ENCODE measurements at regions not wholly inside any gene's neighbourhood (a gene's known extent, or its start where the extent isn't known, plus 50 kb on each side); places are given as distances from the start of the nearest gene placed in this dataset.
"Not testable (repeated sequence)": the region's sequence is repeated elsewhere in the genome, so short reads cannot be mapped to it uniquely, and the experiment has no call there.

DNA sequence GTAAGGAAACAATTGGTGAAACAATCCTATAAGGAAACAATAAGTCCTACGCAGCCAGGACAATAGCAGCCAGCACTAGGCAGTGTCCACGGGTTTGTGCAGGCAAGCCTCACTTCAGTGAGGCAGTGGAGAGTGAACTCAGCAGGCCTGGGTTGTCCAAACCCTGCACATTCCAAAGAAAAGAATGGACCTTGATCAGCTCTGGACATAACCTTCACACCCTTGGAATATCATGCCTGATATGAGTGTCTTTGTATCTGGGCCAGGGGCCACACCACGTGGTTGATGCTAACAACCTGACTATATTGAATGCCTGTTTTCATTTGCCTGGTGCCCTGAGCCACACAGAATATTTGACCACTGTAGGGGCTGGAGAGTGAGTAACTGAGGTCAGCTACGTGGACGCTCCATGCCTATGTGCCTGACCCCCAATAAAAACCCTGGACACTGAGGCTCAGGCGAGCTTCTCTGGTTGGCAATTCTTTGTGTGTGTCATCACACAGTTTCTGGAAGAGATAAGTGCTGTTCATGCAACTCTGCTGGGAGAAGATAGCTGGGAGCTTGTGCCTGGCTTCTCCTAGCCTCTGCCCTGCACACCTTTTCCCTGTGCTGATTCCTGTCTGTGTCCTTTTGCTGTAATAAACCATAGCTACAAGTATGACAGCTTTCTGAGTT lies 81.4 kb upstream of the NCOR2 start:
- DNase-seq = no peak

GRCh38 chr12:124647316-124647715 lies 79.9 kb upstream of the NCOR2 start:
- DNase-seq = no peak

- DNase-seq = no peak
Measured at GRCh38 chr12:124646385-124647230, 79.2 kb upstream of the NCOR2 start.

- no peak for DNase-seq
Measured at GRCh38 chr12:124645530-124646244, 78.3 kb upstream of the NCOR2 start.

GRCh38 chr12:124643768-124644167 lies 76.4 kb upstream of the NCOR2 start:
- DNase-seq = not testable (repeated sequence)

GRCh38 chr12:124642105-124642504 lies 74.7 kb upstream of the NCOR2 start:
- no peak for DNase-seq

DNA sequence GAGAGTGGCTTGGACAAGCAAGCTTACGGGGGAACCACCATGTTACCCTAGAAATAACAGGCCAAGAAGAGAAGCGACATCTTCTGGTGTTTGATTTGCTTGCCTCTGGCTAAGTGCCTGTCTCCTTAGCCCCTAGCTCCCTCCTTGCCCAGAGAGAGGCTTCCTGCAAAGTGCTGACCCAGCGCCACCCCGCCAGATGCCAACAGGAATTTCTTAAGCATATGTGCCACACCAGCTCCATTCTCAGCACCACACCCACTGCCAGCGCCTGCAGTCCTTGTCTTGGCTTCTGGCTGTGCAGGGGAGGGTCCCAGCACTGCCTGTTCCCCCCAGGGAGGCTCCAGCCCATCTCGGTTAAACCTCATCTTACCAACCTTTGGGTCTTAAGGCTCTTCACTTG lies 74.2 kb upstream of the NCOR2 start:
- no peak for DNase-seq

DNA sequence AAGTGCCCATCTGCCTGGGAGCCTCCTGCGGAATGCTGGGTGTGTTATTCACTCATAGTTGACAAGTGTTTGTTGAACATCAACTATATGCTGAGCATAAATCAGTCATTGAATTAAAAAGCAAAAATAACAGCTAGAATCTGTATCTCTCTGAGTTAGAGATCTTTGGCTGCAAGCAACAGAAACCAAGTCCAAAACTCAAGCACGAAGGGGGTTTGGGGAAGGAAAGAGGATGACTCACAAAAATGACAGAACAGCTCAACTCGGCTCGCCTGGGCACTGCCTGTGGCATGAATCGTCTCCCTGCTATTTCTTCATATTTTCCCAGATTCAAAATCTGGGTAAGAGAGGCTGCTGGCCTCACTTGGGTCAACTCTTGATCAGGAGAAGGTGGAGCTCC lies 72.6 kb upstream of the NCOR2 start:
- no peak for DNase-seq

- DNase-seq = no peak
Measured at GRCh38 chr12:124639122-124639806, 71.9 kb upstream of the NCOR2 start.

- DNase-seq = no peak
Measured at GRCh38 chr12:124637581-124637981, 70.2 kb upstream of the NCOR2 start.

DNA sequence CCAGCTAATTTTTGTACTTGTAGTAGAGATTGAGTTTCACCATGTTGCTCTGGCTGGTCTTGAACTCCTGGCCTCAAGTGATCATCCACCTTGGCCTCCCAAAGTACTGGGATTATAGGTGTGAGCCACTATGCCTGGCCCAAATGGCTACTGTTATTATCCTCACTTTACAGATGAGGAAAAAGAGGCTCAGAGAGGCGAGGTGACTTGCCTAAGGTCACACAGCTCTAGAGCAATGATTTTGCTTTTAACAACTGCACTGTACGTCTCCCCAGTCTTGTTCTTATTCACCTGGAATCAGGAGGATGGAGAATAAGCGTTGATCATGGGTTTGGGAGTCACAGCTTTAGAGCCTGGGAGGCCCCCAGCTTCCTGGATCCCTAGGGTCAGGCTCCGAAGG lies 69.8 kb upstream of the NCOR2 start:
- no peak for DNase-seq

DNA sequence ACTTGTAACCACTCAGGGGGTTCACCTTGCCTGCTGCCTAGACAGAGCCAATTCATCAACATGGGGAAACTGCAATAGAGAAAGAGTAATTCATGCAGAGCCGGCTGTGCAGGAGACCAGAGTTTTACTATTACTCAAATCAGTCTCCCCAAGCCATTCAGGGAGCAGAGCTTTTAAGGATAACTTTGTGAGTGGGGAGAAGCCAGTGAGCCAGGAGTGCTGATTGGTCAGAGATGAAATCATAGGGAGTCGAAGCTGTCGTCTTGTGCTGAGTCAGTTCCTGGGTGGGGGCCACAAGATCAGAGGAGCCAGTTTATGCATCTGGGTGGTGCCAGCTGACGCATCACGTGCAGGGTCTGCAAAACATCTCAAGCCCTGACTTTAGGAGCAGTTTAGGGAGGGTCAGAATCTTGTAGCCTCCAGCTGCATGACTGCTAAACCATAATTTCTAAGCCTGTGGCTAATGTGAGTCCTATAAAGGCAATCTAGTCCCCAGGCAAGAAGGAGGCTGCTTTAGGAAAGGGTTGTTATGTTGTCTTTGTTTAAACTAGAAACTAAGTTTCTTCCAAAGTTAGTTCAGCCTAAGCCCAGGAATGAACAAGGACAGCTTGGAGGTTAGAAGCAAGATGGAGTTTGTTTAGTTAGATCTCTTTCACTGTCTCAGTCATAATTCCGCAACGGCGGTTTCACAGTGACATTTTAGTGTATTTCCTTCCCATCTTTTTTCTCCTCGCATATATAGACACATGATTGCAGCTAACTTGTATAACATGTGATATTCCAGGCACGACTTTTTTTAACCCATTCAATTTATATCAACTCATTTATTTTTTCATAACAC lies 68.9 kb upstream of the NCOR2 start:
- no peak for DNase-seq

GRCh38 chr12:124635316-124635715 lies 67.9 kb upstream of the NCOR2 start:
- DNase-seq = no peak

GRCh38 chr12:124633365-124634362 lies 66.3 kb upstream of the NCOR2 start:
- no peak for DNase-seq

GRCh38 chr12:124632519-124632984 lies 65.1 kb upstream of the NCOR2 start:
- DNase-seq = no peak

- no peak for DNase-seq
Measured at GRCh38 chr12:124631681-124632256, 64.4 kb upstream of the NCOR2 start.

DNA sequence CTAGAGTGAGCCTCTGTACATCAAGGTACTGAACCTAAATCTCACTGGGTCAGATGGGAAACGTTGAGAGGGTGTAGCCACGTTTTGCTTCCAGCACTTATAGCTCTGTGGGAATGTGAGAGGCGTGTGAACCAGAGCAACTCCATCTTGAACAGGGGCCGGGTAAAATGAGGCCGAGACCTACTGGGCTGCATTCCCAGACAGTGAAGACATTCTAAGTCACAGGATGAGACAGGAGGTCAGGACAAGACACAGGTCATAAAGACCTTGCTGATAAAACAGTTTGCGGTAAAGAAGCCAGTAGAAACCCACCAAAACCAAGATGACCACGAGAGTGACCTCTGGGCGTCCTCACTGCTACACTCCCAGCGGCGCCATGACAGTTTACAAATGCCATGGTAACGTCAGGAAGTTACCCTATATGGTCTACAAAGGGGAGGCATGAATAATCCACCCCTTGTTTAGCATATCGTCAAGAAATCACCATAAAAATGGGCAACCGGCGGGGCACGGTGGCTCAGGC lies 63.4 kb upstream of the NCOR2 start:
- no peak for DNase-seq

DNA sequence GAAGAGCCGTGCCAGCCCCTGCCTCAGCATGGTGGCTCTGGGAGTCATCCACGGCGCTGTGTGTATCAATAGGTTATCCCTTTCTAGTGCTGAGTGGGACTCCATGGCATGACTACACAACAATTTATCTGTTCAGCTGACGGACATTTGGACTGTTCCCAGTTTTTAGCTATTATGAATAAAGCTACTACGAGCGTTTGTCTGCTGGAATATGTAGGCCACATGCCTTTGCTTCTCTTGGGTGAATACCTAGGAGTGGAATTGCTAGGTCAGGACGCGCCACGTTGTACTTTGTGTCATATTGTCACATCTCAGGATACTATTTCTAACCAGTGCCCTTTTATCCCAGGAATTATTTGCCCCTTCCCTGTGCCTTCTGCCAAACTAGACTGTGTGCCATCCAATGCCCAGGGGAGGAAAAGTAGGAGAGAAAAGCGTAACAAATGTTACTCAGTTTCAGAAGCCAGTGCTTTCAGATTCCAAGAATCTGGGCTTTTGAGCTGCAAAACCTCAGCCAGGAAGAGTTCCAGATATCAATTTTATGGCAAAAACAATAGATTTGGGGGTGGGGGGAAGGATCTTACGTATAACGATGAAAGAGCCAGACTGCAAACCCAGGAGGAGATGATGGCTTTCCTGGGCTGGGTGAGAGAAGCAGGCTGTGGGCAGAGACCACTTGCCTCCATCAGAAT lies 62.5 kb upstream of the NCOR2 start:
- no peak for DNase-seq

DNA sequence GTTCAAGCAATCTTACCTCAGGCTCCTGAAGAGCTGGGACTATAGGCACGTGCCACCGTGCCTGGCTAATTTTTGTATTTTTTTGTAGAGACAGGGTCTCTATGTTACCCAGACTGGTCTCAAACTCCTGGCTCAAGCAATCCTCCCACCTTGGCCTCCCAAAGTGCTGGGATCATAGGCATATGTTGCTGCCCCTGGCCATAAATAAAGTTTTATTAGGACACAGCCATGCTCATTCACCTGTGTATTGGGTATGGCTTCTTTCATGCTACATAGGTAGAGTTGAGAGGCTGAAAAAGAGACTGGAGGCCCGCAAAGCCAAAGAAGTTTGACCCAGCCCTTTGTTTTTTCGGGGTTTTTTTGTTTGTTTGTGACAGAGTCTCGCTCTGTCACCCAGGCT lies 61.7 kb upstream of the NCOR2 start:
- no peak for DNase-seq

DNA sequence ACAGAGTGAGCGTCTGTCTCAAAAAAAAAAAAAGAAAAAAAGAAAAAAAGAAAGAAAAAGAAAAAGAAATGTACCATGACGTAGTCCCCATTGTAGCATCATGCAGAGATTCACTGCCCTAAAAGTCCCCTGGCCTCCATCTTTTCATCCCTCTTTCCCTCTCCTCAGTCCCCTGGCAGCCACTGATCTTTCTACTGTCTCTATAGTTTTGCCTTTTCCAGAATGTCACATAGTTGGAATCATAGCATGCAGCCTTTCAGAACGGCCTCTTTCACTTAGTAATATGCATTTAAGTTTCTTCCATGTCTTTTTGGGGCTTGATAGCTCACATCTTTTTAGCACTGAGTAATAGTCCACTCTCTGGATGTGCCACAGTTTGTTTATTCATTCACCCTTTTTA lies 60.5 kb upstream of the NCOR2 start:
- no peak for DNase-seq

Measured in NCI-H187 (cell line).